ENCODE measurements at regions not wholly inside any gene's neighbourhood (a gene's known extent, or its start where the extent isn't known, plus 50 kb on each side); places are given as distances from the start of the nearest gene placed in this dataset.
A peak's percentile ranks its signal among the peaks of the same experiment; 100 is the strongest.
"Not testable (repeated sequence)": the region's sequence is repeated elsewhere in the genome, so short reads cannot be mapped to it uniquely, and the experiment has no call there.

GRCh38 chr7:76736724-76737123 lies 109.6 kb upstream of the POMZP3 start:
- intact Hi-C loops (cut with DNase I); H3K4me3 ChIP-seq; H3K27ac ChIP-seq; DNase-seq; H3K4me1 ChIP-seq; H3K36me3 ChIP-seq; H3K9me3 ChIP-seq; H3K27me3 ChIP-seq; ATAC-seq: not testable (repeated sequence)
- 29 to 64% (median 46%) methylated on average over 1 to 2 of the region's 2 CpGs; no CpG with 5 or more reads in 1 of the 4 donors for WGBS, 4 donors

DNA sequence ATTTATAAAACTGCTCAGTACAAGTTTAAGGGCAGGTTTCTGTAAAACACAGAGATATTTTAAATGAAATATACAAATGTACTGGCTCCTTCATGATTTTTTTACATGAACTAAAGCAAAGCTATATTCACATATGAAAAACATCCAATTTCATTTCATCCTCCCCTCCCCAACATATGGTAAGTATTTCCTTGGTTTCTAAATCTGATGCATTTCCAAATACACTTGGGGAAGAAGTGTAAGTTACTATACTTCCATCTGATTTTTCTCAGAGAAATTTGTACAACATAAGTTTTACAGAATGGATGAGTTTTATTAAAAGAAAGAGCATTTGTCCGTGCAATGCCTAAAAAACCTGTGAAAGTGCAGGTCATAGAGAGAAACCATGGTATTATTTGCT lies 109.0 kb upstream of the POMZP3 start:
- DNase-seq; H3K36me3 ChIP-seq; H3K4me1 ChIP-seq; H3K27me3 ChIP-seq; intact Hi-C loops (cut with DNase I); H3K9me3 ChIP-seq; H3K4me3 ChIP-seq; ATAC-seq; H3K27ac ChIP-seq: not testable (repeated sequence)
- WGBS, 4 donors, result 86 to 100% (median 90%) methylated on average over 1 of the region's 1 CpG

GRCh38 chr7:76735668-76736067 lies 108.6 kb upstream of the POMZP3 start:
- H3K4me1 ChIP-seq; H3K4me3 ChIP-seq; H3K27me3 ChIP-seq; H3K36me3 ChIP-seq; H3K9me3 ChIP-seq; H3K27ac ChIP-seq; DNase-seq; ATAC-seq; intact Hi-C loops (cut with DNase I): not testable (repeated sequence)
- no CpG with 5 or more reads among the region's 1 CpG for WGBS, 4 donors

DNA sequence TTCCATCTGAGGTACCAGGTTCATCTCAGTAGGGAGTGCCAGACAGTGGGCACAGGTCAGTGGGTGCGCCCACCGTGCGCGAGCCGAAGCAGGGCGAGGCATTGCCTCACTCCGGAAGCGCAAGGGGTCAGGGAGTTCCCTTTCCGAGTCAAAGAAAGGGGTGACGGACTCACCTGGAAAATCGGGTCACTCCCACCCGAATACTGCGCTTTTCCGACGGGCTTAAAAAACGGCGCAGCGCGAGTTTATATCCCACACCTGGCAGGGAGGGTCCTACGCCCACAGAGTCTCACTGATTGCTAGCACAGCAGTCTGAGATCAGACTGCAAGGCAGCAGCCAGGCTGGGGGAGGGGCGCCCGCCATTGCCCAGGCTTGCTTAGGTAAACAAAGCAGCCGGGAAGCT lies 101.5 kb upstream of the POMZP3 start:
- H3K4me1 ChIP-seq; intact Hi-C loops (cut with DNase I); H3K27ac ChIP-seq; ATAC-seq; H3K9me3 ChIP-seq; H3K27me3 ChIP-seq; H3K4me3 ChIP-seq; H3K36me3 ChIP-seq: not testable (repeated sequence)
- peak in 1 of 5 donors; percentile 25 for DNase-seq
- 85 to 94% (median 88%) methylated on average over 20 to 23 of the region's 23 CpGs for WGBS, 4 donors

DNA sequence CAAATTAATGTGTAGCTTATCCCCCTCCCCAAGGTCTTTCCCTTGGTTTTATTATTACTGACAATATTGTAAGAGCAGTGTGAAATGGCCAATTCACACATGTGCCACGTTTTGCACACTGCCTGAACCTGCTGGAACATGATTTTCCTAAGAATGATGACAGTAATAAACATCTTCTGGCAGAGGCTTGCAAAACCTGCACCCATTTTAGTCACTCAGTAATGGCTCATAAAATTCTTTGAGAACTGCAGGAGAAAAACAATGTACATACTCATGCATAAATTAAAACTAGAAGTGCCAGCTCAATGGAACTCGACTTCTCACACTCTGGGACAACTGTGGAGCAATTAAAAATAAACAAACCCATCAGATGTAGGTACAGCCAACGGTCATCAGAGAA lies 96.8 kb upstream of the POMZP3 start:
- H3K36me3 ChIP-seq; intact Hi-C loops (cut with DNase I); H3K27me3 ChIP-seq; ATAC-seq; DNase-seq; H3K4me3 ChIP-seq; H3K9me3 ChIP-seq; H3K4me1 ChIP-seq; H3K27ac ChIP-seq: not testable (repeated sequence)
- 38 to 50% (median 42%) methylated on average over 1 to 2 of the region's 3 CpGs for WGBS, 4 donors

DNA sequence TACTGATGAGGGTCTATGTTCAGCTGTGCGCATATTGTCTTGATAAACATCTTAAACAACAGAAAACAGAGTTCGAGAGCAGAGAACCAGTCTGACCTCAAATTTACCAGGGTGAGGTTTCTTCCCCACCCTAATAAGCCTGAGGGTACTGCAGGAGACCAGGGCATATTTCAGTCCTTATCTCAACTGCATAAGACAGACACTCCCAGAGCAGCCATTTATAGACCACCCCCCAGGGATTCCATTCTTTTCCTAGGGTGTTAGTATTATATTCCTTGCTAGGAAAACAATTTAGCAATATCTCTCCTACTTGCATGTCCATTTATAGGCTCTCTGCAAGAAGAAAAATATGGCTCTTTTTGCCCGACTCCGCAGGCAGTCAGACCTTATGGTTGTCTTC lies 89.5 kb upstream of the POMZP3 start:
- H3K36me3 ChIP-seq; H3K27ac ChIP-seq; H3K4me1 ChIP-seq; intact Hi-C loops (cut with DNase I); DNase-seq; H3K27me3 ChIP-seq; ATAC-seq; H3K4me3 ChIP-seq: not testable (repeated sequence)
- 65 to 97% (median 93%) methylated on average over 3 to 4 of the region's 4 CpGs for WGBS, 4 donors
- H3K9me3 ChIP-seq, result peaks cover 0 to 31% (median 8%) of the 10 kb centered on the region in 12 donors

DNA sequence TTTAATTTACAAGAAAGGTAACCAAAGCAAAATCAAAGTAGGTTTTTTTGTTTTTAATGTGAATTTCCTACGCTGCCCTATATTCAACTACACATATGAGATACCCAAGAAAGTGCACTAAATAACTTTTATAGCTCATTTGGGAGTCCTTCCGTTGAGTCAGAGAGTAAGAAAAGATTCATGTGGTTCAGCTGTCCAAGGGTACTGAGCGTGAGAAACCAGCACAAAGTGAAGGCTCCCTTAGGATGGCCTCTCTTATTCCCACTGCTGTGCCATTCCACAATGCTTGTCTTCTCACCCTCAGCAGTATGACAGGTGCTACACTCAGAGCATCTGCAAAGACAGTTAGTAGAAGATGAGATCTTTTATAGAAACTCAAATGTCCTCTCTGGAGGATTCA lies 85.8 kb upstream of the POMZP3 start:
- ATAC-seq; DNase-seq; H3K27ac ChIP-seq; intact Hi-C loops (cut with DNase I); H3K36me3 ChIP-seq; H3K4me3 ChIP-seq; H3K4me1 ChIP-seq; H3K27me3 ChIP-seq: not testable (repeated sequence)
- 85 to 94% (median 89%) methylated on average over 3 of the region's 3 CpGs for WGBS, 4 donors
- peaks cover 0 to 21% (median 8%) of the 10 kb centered on the region in 12 donors for H3K9me3 ChIP-seq

DNA sequence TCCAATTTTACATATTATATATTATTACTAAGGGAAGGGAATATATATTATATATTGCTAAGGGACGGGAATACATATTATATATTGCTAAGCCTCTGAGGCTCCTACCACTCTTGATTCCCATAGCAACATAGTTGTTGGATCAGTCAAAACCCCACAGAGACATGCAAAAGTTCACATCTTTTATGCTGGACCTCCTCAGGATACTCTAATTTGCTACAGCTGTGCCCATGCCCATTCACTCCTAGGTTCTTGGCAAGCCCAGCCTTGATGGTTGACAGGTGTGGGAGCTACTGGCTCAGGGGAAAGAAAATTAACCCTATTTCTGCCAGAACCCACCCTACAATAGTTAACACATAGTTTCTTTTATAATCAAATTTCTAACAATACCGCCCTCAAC lies 84.6 kb upstream of the POMZP3 start:
- H3K4me1 ChIP-seq; H3K4me3 ChIP-seq; intact Hi-C loops (cut with DNase I); H3K27ac ChIP-seq; DNase-seq; H3K27me3 ChIP-seq; ATAC-seq; H3K36me3 ChIP-seq: not testable (repeated sequence)
- 86 to 91% (median 89%) methylated on average over 2 of the region's 2 CpGs for WGBS, 4 donors
- peaks cover 0 to 13% (median 3%) of the 10 kb centered on the region in 12 donors for H3K9me3 ChIP-seq

DNA sequence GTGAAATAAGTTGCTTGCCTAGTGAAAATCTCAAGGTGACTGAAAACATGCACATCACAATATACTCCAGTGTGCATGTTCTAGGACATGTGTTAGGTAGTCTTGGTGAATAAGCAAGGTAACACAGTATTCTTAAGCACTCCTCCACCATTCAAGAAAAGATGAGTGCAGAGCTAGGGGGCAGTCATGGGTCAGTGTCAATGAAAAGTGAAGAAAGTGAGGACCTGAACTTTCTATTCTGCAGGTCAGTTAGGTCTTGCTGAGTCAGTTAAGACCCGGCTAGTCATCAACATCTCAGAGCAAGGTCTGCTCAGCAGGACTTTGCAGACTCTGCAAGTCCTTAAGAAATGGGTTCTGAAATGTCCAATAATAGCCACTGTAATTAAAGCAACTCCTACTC lies 82.6 kb upstream of the POMZP3 start:
- H3K9me3 ChIP-seq; DNase-seq; H3K4me3 ChIP-seq; H3K4me1 ChIP-seq; H3K27me3 ChIP-seq; H3K27ac ChIP-seq; intact Hi-C loops (cut with DNase I); H3K36me3 ChIP-seq; ATAC-seq: not testable (repeated sequence)
- 43 to 56% (median 49%) methylated on average over 1 of the region's 1 CpG for WGBS, 4 donors

DNA sequence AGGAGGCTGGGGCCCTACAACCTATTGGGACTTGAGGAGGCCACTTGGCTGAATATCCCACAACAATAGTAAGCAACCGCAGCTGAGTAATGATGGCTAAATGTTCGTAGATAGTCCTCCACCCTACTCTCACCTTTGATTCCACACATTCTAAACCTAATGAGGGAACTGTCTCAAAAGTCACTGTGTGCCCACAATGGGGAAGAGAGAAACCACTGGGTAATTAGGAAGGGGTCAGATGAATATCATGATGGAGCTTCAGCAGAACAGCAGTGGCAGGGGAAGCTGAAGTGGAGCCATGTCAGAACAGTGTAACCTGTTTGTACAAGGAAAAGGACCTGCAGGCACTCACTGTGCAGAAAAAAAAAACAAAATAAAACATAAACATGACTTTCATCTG lies 81.4 kb upstream of the POMZP3 start:
- H3K4me1 ChIP-seq; DNase-seq; intact Hi-C loops (cut with DNase I); H3K27me3 ChIP-seq; H3K9me3 ChIP-seq; H3K36me3 ChIP-seq; H3K27ac ChIP-seq; ATAC-seq; H3K4me3 ChIP-seq: not testable (repeated sequence)
- WGBS, 4 donors, result 90 to 94% (median 91%) methylated on average over 2 of the region's 2 CpGs

GRCh38 chr7:76703815-76704214 lies 76.7 kb upstream of the POMZP3 start:
- DNase-seq; H3K36me3 ChIP-seq; H3K27ac ChIP-seq; H3K4me1 ChIP-seq; intact Hi-C loops (cut with DNase I); ATAC-seq; H3K4me3 ChIP-seq; H3K27me3 ChIP-seq; H3K9me3 ChIP-seq: not testable (repeated sequence)

DNA sequence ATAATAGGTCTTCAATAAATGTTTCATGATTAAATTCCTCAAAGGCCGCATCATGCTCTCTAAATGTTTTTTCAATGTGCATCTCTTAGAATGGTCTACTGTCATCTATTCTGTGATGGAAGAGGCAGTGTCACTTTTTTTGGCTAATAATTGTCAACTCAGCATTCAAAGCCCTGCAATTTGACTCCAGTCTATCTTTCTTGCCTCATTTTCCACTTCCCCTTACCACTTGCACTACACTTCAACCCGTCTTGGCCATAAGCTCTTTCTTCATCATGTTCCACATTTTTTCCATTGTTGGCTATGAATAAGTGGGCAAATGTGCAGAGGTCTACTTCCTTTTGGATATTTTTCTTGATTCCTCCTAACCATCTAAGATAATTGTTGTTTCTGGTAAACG lies 59.2 kb upstream of the POMZP3 start:
- H3K27ac ChIP-seq; H3K4me1 ChIP-seq; DNase-seq; H3K4me3 ChIP-seq; intact Hi-C loops (cut with DNase I); ATAC-seq; H3K27me3 ChIP-seq; H3K36me3 ChIP-seq; H3K9me3 ChIP-seq: not testable (repeated sequence)
- 79 to 95% (median 94%) methylated on average over 2 to 3 of the region's 3 CpGs for WGBS, 4 donors

Data from heart left ventricle (tissue), 16 donors.